ENCODE measurements at regions not wholly inside any gene's neighbourhood (a gene's known extent, or its start where the extent isn't known, plus 50 kb on each side); places are given as distances from the start of the nearest gene placed in this dataset.

DNA sequence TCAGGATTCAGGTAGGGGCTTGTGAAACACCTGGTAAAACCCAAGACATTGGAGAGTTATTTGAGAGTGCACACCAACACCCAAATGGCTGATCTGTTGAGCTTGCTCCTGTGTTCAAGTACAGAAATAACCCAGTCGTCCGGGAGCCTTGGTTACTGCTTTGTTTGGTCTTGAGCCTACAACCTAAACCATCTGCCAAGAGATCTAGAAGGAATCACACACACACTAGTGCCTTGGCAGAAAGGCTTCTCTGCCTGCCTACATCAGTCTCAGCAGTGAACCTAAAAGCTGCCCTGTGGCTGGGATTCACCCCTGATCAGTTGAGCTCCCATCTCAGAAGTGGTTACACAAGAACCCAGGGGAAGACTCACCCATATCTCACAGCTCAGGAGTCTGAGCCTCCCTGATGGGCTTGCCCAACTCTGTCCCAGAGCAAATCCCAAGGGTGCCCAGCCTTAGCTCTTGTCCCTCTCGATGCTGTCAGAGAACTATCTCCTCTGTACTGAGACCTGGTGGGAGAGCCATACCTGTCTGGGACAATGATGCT is 167.6 kb downstream of the CXCL12 start:
- TF ChIP-seq, protein P1, sequence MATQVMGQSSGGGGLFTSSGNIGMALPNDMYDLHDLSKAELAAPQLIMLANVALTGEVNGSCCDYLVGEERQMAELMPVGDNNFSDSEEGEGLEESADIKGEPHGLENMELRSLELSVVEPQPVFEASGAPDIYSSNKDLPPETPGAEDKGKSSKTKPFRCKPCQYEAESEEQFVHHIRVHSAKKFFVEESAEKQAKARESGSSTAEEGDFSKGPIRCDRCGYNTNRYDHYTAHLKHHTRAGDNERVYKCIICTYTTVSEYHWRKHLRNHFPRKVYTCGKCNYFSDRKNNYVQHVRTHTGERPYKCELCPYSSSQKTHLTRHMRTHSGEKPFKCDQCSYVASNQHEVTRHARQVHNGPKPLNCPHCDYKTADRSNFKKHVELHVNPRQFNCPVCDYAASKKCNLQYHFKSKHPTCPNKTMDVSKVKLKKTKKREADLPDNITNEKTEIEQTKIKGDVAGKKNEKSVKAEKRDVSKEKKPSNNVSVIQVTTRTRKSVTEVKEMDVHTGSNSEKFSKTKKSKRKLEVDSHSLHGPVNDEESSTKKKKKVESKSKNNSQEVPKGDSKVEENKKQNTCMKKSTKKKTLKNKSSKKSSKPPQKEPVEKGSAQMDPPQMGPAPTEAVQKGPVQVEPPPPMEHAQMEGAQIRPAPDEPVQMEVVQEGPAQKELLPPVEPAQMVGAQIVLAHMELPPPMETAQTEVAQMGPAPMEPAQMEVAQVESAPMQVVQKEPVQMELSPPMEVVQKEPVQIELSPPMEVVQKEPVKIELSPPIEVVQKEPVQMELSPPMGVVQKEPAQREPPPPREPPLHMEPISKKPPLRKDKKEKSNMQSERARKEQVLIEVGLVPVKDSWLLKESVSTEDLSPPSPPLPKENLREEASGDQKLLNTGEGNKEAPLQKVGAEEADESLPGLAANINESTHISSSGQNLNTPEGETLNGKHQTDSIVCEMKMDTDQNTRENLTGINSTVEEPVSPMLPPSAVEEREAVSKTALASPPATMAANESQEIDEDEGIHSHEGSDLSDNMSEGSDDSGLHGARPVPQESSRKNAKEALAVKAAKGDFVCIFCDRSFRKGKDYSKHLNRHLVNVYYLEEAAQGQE (IDR thresholded peaks at IDR 0.05; ENCODE audit: insufficient read depth in 1 of 2, low read depth in 2 of 2, low read length in 2 of 2): no peak
- no peak for TF ChIP-seq POLR2AphosphoS5 (IDR thresholded peaks at IDR 0.05; ENCODE audit: low read depth, low read length)
- no peak for TF ChIP-seq SIN3A (IDR thresholded peaks at IDR 0.05; ENCODE audit: borderline replicate concordance, insufficient read depth, low read length)
- no peak for TF ChIP-seq TAF1 (IDR thresholded peaks at IDR 0.05; ENCODE audit: borderline replicate concordance, insufficient read depth, low read length)
- no peak for TF ChIP-seq FOXP2 (optimal IDR thresholded peaks at IDR 0.05; ENCODE audit: borderline replicate concordance, extremely low read depth, extremely low read length, insufficient read depth)

DNA sequence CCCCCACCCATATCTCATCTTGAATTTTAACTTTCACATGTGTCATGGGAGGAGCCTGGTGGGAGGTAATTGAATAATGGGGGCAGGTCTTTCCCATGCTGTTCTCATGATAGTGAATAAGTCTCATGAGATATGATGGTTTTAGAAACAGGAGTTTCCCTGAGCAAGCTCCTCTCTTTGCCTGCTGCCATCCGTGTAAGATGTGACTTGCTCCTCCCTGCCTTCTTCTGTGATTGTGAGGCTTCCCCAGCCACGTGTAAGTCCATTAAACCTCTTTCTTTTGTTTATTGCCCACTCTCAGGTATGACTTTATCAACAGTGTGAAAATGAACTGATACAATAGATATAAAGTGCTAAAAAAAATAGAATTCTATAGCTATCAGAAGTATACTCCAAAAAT is 168.8 kb downstream of the CXCL12 start:
- TF ChIP-seq FOXP2 (optimal IDR thresholded peaks at IDR 0.05; ENCODE audit: borderline replicate concordance, extremely low read depth, extremely low read length, insufficient read depth): no peak
- TF ChIP-seq, protein P1 (IDR thresholded peaks at IDR 0.05; ENCODE audit: insufficient read depth in 1 of 2, low read depth in 2 of 2, low read length in 2 of 2): no peak
- no peak for TF ChIP-seq TAF1 (IDR thresholded peaks at IDR 0.05; ENCODE audit: borderline replicate concordance, insufficient read depth, low read length)
- no peak for TF ChIP-seq SIN3A (IDR thresholded peaks at IDR 0.05; ENCODE audit: borderline replicate concordance, insufficient read depth, low read length)
- no peak for TF ChIP-seq POLR2AphosphoS5 (IDR thresholded peaks at IDR 0.05; ENCODE audit: low read depth, low read length)

GRCh38 chr10:44209811-44210210 is 175.1 kb downstream of the CXCL12 start:
- no peak for TF ChIP-seq FOXP2 (optimal IDR thresholded peaks at IDR 0.05; ENCODE audit: borderline replicate concordance, extremely low read depth, extremely low read length, insufficient read depth)

- no peak for TF ChIP-seq SIN3A (IDR thresholded peaks at IDR 0.05; ENCODE audit: borderline replicate concordance, insufficient read depth, low read length)
- TF ChIP-seq TAF1 (IDR thresholded peaks at IDR 0.05; ENCODE audit: borderline replicate concordance, insufficient read depth, low read length): no peak
- TF ChIP-seq FOXP2 (optimal IDR thresholded peaks at IDR 0.05; ENCODE audit: borderline replicate concordance, extremely low read depth, extremely low read length, insufficient read depth): no peak
- TF ChIP-seq, protein P1 (IDR thresholded peaks at IDR 0.05; ENCODE audit: insufficient read depth in 1 of 2, low read depth in 2 of 2, low read length in 2 of 2): no peak
- no peak for TF ChIP-seq POLR2AphosphoS5 (IDR thresholded peaks at IDR 0.05; ENCODE audit: low read depth, low read length)
Measured at GRCh38 chr10:44207160-44207559, 177.7 kb downstream of the CXCL12 start.

DNA sequence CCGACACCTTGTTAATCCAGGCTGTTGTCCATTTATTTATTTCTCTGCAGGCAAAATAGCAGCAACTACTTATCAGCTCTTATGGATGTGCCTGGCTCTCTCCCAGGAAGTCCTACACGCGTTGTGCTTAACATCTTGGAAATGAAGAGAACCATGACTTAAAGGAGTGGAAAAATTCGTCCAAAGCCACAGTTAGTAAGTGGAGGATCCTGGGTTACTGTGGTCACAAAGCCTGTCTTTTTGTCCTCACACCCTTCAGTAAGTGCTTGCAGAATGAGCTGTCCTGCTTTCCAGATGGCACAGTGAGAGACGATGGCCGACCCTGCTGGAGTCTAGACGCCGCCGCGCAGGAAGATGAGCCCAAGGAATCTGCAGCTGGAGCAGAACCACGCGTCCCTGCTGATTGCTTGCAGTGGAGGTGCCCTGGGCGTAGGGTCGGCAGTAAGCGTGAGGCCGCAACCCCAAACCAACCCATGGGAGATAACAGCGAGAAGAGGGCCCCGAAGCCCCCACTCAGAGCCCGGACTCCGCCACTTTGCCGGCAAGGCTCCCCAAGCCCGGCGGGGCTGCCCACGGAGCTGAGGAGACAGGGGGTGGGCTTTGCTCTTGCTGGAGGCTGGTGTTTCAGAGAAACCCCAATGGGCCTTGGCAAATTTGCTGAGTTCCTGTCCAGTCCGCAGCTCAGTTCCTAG is 178.6 kb downstream of the CXCL12 start:
- TF ChIP-seq SIN3A (IDR thresholded peaks at IDR 0.05; ENCODE audit: borderline replicate concordance, insufficient read depth, low read length) (no peak), TAF1 (IDR thresholded peaks at IDR 0.05; ENCODE audit: borderline replicate concordance, insufficient read depth, low read length) (no peak), FOXP2 (optimal IDR thresholded peaks at IDR 0.05; ENCODE audit: borderline replicate concordance, extremely low read depth, extremely low read length, insufficient read depth) (no peak), POLR2AphosphoS5 (IDR thresholded peaks at IDR 0.05; ENCODE audit: low read depth, low read length) (no peak)
- TF ChIP-seq, protein P1 (IDR thresholded peaks at IDR 0.05; ENCODE audit: insufficient read depth in 1 of 2, low read depth in 2 of 2, low read length in 2 of 2): no peak
